Middle frontal gyrus (tissue), 1 donor: ENCODE measurements at regions not wholly inside any gene's neighbourhood (a gene's known extent, or its start where the extent isn't known, plus 50 kb on each side); places are given as distances from the start of the nearest gene placed in this dataset.
"Not testable (repeated sequence)": the region's sequence is repeated elsewhere in the genome, so short reads cannot be mapped to it uniquely, and the experiment has no call there.

Experiments used
- DNase-seq: peaks from one replicate; pipeline ENCODE4 v3.0.0-alpha.2; 2015; ENCODE audit warnings: low spot score; ENCODE audit errors: extremely low spot score

DNA sequence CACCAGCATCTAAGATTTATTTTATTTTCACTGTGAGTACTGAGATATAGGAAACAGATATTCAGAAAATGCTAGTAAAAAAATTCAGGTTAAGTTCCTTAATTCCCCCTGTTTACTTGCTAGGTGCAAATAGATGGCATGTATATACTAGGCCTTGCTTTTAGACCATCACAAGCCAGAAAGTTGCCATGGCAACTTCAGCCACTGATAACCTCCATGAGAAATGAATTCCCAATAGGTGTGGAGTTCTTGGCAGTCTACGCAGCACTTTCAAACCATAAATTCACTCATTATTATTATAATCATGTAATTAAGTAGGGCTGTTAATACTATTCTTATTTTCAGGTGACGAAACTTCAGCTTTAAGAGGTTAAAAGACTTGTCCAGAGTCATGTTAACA lies 251.6 kb upstream of the TFAP2D start:
- DNase-seq: no peak

DNA sequence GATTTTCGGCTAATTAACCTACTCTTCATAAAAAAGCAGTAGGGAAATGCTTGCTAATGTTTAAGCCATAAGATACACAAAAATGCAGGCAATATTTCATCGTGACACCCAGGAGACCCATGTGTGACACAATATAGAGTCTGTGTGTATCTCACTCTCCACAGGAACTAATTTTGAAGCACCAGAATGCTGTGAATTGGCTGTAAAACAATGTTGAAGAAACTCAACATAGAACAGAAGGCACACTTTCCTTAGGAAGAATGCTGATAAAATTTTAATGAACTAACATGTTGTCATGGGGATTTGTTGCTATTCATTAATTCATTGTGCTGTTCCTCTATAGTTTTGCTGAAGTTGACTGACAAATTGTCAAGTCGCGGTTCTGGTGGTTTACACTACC lies 249.4 kb upstream of the TFAP2D start:
- no peak for DNase-seq

DNA sequence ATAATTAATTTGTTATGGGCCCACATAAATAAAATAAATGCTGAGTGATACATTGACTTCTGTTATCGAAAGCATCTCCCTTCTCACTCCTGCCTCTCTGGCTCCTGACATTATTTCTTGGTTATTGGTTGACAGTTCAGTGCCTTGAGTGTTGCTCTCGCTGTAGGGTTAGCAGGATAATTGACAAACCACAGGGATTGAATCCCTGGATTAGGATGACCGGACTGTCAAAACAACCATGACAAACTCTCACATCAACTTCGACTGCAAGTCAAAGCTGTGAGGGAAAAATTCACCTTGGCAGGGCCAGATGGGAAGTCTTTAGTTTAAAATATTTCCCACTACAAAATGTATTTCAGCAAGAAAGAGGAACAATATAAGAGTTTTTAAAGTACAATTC lies 245.4 kb upstream of the TFAP2D start:
- DNase-seq: no peak

DNA sequence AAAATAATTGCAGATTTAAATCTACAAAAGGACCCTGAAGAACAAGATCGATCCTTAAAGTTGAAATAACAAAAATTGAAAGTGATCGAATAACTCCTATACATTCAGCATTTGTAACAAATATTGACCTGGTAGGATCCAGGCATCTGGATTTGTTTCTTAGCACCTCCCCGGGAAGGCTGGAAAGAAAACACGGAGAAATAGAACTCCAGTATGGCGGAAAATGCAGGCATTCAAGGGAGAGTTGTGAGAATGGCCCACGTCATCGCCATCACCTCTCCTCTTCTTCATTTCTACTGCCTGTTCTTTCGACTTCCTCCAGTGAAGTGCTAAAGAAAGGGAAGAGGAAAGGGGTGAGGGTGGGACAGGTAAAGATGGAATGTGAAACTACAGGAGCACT lies 242.3 kb upstream of the TFAP2D start:
- no peak for DNase-seq

DNA sequence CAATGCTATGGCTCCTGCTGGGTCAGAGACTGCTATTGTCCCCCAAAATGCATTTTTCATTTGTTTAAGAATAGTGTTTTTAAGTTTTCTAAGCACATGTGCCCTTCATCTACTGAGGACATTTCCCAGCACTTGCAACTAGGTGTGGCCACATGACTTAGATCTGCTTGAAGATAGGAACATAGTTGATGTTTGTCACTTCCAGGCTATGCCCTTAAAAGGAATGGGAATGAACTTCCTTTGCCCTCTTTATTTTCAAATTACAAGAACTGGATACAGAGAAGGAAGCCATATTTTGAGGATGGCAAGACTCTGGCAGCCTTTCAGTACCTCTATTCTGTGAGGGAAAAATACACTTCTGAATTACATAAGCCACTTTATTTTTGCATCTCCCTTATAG lies 203.0 kb upstream of the TFAP2D start:
- DNase-seq: no peak

DNA sequence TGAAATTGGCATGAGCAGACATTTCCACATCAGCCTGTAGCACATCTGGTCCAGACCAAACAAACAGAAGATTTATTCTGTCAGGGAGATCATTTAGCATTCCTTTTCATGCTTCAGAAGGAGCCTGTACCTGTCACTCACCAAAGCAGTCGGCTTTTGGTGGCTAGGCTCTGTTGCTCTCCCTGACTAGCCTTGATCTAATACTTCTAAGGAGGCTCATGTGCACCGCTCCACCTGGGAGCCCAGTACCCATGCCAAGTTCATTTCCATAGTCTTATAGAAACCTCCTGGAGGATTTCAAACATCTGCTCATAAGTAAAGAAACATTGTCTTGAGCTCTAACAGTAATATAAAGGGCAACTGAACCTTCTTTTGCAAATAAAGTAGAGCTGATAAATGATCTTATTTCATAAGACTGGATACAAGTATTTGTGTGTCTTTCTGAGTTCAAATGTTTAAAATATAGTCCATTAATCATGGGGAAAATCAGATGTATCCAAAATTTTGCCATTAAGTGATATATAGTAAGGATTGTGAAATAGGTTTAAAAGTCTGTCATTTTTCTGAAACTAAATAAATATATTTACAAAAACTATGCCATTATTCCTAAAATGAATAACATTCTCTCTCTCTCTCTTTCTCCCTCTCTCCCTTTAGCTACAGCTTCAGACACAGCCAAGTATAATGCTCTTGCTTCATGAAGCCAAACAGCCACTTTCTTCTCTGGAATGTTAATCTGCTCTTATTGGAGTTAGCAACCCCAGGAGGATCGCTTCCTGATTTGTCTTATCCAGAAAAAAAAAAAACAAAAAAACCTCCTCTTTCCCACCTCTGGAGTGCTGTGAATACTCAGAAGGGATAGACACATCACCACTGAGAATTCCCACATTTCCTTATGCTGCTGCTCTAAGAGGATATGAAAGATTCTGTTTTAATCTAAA lies 192.7 kb upstream of the TFAP2D start:
- no peak for DNase-seq

DNA sequence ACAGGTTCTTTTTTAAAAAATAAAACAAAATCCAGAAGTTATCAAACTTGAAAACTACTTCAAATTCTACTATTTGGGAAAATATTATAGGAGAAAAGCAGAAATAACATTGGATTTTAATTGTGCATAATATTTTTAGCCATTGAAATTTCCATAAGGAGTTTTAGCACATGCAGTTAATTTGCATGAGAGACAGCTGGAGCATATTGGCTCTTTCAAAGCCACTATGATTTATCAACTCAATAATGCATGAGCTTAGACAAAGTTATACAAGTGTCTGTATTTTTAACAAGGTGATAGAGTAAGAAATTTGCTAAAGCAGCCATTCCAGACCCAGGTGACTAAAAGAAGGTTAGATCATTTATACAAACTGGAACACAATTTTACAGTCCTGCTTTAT lies 189.0 kb upstream of the TFAP2D start:
- DNase-seq: no peak

DNA sequence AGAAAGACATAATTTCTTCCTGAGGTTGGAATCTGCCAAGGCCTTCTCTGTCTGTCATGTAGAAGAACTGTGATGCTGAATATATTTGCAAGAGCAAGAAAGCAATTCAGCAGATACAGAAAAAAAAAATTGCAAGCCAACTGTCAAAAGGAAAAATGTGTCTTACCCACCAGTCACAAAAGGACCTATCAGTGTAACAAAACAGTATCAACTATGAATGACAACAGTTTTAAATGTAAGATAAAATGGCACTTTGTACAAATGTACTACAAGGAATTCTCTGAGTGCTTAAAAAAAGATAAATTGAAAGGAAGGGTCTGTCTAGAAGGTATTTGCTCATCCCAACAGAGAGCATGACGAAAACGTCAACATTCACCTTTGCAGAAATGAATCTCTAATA lies 185.3 kb upstream of the TFAP2D start:
- no peak for DNase-seq

DNA sequence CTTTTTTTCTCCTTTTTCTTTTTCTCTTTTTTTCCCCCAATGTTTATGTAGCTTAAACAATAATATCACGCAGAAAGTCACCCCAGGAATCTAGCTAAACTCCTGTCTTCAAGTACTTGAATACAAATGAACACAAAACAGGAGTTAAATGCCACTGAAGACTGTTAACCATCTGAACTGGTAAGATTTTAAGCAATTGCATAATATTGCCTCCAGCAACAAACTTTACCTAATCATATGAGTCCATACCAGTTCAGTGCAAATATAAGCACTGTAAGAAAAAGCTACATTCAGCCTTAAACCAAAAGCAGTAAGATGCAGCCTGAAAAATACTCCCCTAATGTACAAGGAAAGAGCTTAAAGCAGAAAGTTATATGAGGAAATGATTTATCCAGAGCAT lies 173.9 kb upstream of the TFAP2D start:
- DNase-seq: no peak

DNA sequence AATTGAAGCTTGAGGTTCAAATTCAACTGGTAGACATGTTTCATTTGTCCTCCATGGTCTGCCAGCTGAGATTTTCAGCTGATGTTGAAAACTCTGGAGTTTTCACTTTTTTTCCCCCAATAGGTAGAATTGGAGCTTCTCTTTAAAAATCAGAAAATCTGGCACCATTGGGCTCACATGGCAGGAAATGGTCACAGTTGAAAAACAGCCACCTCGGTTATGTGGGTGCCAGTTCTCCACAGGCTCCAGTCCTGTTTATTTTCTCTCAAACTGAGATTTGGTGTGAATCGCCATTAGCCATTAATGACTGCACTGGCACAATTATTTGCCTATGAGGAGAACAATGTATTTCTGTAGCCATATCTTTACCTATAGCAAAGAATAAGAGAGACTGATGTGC lies 171.4 kb upstream of the TFAP2D start:
- DNase-seq: no peak

DNA sequence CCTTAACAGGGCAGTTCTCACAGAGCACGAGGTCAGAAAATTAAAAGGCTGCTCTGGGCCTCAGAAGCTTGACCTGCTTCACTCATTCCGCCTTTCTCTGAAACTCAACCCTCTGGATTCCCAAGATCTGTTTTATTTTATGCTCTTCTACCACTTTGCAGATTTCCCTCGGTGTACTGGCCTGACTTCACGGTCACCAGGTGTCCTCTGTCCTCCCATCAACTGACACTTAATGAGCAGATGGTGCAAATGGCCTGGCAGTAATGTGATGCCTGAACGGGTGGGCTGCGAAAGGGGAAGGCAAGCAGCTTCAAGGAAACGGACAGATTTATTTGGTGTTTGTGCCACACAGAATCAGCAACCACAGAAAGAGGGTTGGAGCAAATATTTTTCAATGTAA lies 169.7 kb upstream of the TFAP2D start:
- DNase-seq: no peak

DNA sequence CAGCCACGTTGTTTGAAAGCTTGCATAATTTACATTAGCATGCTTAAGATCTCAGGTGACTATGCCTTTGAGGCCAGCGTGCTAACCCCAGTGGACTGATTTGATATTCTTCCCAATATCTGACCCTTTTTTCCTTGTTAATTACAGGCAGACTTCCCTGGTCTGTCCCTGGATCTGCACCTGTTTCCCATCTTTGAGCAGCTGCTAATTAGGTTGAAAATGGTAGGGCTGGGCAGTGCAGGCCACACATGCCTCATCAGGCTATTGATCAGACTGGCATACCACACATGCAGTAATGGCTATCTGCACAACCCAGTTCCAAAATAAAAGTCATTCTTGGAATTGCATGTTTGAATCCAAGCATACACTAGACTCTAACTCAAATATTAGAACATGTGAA lies 164.3 kb upstream of the TFAP2D start:
- no peak for DNase-seq

DNA sequence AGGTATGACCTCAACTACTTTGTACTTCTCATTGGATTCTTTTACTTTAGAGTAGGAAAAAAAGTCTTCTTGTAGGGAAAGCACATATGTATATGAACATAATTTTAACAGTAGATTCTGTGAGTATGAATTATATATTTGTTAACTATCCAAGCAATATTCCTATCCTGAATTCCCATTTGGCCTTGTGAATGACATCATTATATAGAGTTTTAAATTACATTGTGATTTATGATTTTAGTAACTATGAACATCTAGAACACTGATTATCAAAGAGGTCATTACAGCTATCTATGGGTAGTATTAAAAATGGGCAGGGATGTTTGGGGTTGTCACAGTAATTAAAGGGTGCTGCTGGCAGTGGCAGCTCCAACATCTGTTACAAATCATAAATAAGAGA lies 163.9 kb upstream of the TFAP2D start:
- DNase-seq: no peak

DNA sequence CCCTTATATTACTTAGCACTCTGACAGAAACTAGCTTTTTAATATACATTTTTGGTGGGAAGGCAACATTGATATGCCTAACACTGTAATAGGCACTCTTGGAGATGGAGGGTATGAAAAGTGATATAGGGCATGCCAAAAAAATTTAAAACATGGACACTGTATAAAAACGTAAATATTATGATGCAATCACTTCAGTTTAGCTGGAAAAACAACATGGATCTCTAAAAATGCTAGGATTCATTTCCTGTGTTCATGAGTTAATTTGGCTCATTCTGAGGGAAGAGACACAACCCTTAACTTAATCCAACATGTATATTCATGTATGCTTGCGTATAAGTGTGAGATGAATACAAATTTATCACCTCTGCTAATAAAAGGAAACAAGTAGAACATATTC lies 157.3 kb upstream of the TFAP2D start:
- DNase-seq: no peak

DNA sequence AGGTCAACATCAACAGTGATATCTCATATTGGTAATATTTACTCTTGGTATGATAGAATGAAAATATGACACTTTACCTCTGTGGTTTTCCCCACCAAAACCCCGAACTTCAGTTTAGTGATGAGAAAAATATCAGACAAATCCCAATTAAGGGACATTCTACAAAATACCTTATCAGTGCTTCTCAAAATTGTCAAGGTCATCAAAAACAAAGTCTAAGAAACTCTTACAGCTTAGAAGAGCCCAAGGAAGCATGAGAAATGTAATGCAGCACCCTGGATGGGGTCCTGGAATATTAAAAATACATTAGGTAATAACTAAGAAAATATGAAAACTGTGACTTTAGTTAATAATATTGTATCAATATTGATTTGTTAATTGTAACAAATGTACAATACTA lies 148.3 kb upstream of the TFAP2D start:
- no peak for DNase-seq

DNA sequence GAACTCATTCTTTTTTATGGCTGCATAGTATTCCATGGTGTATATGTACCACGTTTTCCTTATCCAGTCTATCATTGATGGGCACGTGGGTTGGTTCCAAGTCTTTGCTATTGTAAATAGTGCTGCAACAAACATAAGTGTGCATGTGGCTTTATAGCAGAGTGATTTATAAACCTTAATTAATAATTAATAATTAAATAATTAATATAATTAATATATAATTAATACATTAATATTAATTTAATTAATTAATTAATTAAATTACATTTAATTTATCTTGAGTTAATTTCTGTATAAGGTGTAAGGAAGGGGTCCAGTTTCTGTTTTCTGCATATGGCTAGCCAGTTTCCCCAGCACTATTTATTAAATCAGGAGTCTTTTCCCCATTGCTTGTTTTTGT lies 142.1 kb upstream of the TFAP2D start:
- not testable (repeated sequence) for DNase-seq

DNA sequence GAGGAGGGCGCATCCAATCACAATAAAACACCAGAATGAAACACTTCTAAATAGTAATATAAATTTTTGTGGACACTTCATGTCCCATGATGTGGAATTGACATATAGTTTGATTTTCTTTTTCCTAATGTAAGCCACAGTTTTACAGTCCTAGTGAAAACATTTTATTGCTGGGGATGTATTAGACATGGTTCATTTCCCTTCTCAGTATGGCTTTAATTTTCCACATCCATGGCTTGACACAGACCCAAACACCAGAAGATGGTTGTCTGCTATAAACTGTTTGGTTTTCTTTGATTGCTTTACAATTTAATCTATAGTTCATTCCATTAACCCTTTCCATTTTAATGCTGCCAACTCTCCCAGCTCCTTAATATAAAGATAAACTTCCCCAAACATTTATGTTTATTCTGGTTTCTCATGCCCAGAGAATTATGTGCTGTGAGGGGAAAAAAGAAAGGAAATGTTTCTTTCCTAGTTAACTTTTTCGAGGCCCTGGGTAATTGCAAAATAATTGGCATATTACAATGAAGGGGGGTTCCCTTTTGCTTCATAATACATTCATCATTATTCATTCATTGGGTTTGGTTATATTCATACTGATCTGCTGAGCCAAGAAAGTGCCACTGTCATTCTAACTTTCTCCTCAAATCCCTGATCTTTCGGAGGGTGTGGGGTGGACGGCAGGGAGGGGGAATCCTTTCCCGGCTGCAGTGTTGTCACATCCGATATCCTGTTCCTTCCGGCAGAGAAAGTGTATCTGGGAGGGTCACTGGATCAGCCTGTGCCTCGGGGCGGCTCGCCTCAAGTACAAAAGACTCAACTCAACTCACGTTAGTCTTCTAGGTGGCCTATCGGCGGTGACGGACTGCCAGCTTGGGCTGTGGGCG lies 127.6 kb upstream of the TFAP2D start:
- no peak for DNase-seq

DNA sequence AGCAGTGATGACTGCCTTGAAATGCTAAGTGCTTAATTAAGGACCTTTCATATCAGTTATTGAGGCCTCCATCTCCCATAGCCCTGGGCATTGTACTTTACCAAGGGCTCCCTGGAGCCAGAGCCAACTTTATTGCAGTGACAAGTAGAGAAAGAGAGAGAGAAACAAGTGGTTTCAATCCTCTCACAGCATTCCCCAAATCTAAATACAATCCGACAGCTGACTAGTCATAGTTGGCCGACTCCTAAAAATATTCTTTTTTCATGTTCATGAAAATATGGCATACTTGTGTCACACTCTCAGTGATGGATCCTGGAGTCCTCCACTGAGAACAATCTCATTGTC lies 127.0 kb upstream of the TFAP2D start:
- DNase-seq: no peak

DNA sequence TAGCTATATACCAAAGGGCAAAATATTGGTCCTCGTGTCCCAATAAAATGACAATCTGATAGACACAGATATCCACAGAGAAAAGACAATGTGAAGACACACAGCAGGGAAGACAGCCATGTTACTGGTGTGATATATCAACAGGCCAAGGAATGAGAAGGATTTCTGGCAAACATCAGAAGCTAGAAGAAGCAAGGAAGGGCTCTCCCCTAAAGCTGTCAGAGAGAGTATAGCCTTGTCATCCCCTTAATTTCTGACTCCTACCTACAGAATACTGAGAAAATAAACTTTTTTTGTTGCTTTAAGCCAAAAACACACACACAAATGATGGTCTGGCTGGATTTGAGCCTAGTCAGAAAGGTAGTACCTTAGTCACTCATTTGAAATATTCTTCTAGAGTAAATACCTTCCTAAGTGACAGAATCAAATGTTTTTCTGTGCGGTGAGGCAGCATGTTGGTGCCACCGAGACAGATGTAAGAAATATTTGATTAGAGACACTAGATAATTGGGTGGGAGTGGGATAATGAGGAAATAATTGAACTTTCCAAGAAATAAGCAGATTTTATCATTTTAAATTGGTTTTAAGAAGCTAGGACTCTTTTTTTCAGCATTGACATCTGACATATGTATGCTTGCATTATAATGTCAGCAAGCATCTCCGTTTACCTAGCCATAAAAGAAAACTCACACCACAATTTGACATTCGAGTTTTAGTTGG lies 123.4 kb upstream of the TFAP2D start:
- no peak for DNase-seq

DNA sequence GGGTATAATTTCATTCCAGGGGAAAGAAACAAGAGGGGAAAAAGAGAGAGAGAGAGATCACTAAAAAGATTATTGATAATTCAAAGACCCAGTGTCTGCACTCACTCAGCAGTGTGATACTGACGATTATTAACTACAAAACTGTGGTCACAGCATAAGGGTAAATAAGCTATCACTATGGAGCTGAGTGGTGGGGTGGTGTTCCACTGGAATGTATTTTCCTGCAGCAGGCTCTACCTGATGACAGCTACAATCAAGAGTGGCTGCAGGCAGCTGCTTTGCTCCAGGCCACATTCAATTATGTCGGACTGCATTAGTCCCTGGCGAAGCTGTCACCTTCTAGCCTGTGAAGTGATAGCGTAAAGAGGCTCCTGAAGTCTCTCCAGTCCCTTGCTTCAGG lies 122.2 kb upstream of the TFAP2D start:
- DNase-seq: no peak

DNA sequence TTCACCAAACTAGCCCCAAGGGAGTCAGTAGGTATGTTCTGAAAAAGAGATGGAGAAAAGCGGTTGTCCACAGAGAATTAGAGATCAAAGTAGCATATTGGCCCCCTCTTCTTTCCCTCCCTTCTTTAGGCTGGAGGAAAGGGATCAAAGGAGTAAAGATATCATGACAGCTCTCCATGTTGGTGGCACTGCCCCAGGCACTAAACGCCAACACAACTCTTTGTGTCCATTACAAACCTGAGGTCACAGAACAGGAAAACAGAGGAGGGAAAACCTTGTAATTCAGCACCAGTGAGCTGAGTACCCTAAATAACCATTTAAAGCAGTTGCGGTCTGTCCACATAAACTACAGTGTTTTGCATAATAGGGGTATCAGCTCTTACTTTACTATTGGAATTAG lies 113.0 kb upstream of the TFAP2D start:
- no peak for DNase-seq

DNA sequence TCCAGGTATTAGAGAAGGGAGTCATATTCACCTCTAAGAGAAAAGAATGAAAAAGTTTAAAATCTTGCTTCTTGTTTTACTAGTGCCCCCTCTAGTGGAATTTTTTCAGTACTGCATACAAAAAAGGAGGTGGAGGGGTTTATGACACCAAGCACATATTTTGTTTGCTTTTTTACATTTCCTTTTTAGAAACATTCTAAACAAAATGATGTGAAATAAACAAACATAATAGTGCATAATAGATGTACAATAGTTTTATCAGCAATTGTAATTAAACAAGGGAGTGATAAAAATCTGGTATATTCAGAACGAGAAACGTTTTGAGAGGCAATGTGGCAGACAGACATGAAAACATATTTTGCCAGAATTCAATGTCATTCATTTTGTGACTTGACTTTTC lies 111.0 kb upstream of the TFAP2D start:
- DNase-seq: peak; percentile 14
